8988T (cell line): ENCODE measurements at regions not wholly inside any gene's neighbourhood (a gene's known extent, or its start where the extent isn't known, plus 50 kb on each side); places are given as distances from the start of the nearest gene placed in this dataset.

ENCODE experiments used
- DNase-seq: peaks from one replicate; pipeline ENCODE4 v3.0.0; 2011

GRCh38 chr10:108817584-108817983 lies 1105.7 kb downstream of the XPNPEP1 start:
- no peak for DNase-seq

GRCh38 chr10:108817135-108817534 lies 1106.2 kb downstream of the XPNPEP1 start:
- no peak for DNase-seq

- DNase-seq: no peak
Observed at GRCh38 chr10:108812906-108813305, 1110.4 kb downstream of the XPNPEP1 start.

- DNase-seq: no peak
Observed at GRCh38 chr10:108812296-108812695, 1111.0 kb downstream of the XPNPEP1 start.

GRCh38 chr10:108808228-108808627 lies 1115.1 kb downstream of the XPNPEP1 start:
- no peak for DNase-seq

- no peak for DNase-seq
Observed at GRCh38 chr10:108801775-108802517, 1121.4 kb downstream of the XPNPEP1 start.

- no peak for DNase-seq
Observed at GRCh38 chr10:108801220-108801619, 1122.1 kb downstream of the XPNPEP1 start.

GRCh38 chr10:108797573-108797972 lies 1125.7 kb downstream of the XPNPEP1 start:
- DNase-seq: no peak

GRCh38 chr10:108791794-108792474 lies 1131.4 kb downstream of the XPNPEP1 start:
- no peak for DNase-seq

GRCh38 chr10:108791030-108791429 lies 1132.3 kb downstream of the XPNPEP1 start:
- DNase-seq: no peak

GRCh38 chr10:108789919-108790318 lies 1133.4 kb downstream of the XPNPEP1 start:
- DNase-seq: no peak

- DNase-seq: no peak
Observed at GRCh38 chr10:108789336-108789735, 1134.0 kb downstream of the XPNPEP1 start.

GRCh38 chr10:108788891-108789290 lies 1134.4 kb downstream of the XPNPEP1 start:
- DNase-seq: no peak

- DNase-seq: no peak
Observed at GRCh38 chr10:108787932-108788331, 1135.4 kb downstream of the XPNPEP1 start.

- DNase-seq: no peak
Observed at GRCh38 chr10:108785011-108785410, 1138.3 kb downstream of the XPNPEP1 start.

GRCh38 chr10:108784534-108784933 lies 1138.8 kb downstream of the XPNPEP1 start:
- no peak for DNase-seq

GRCh38 chr10:108783897-108784296 lies 1139.4 kb downstream of the XPNPEP1 start:
- DNase-seq: no peak

- DNase-seq: no peak
Observed at GRCh38 chr10:108782411-108782810, 1140.9 kb downstream of the XPNPEP1 start.

GRCh38 chr10:108779501-108779900 lies 1143.8 kb downstream of the XPNPEP1 start:
- no peak for DNase-seq

- no peak for DNase-seq
Observed at GRCh38 chr10:108775911-108776475, 1147.3 kb downstream of the XPNPEP1 start.

- DNase-seq: no peak
Observed at GRCh38 chr10:108771106-108771505, 1152.2 kb downstream of the XPNPEP1 start.

- no peak for DNase-seq
Observed at GRCh38 chr10:108765794-108766193, 1157.5 kb downstream of the XPNPEP1 start.

- no peak for DNase-seq
Observed at GRCh38 chr10:108757946-108758345, 1165.4 kb downstream of the XPNPEP1 start.

- DNase-seq: no peak
Observed at GRCh38 chr10:108755646-108756045, 1167.7 kb downstream of the XPNPEP1 start.
